GM10266 (cell line): ENCODE measurements at regions not wholly inside any gene's neighbourhood (a gene's known extent, or its start where the extent isn't known, plus 50 kb on each side); places are given as distances from the start of the nearest gene placed in this dataset.

Experiments
- DNase-seq: peaks from one replicate; pipeline ENCODE4 v3.0.0; 2012; ENCODE audit errors: extremely low spot score
- TF ChIP-seq, protein P1 (sequence below): IDR thresholded peaks from 2 replicates; pipeline ENCODE4 v1.5.1; 2012; ENCODE audit warnings: mild to moderate bottlenecking, low read depth; ENCODE audit not compliant: control insufficient read depth, insufficient read depth; ENCODE audit errors: missing control alignments

DNA sequence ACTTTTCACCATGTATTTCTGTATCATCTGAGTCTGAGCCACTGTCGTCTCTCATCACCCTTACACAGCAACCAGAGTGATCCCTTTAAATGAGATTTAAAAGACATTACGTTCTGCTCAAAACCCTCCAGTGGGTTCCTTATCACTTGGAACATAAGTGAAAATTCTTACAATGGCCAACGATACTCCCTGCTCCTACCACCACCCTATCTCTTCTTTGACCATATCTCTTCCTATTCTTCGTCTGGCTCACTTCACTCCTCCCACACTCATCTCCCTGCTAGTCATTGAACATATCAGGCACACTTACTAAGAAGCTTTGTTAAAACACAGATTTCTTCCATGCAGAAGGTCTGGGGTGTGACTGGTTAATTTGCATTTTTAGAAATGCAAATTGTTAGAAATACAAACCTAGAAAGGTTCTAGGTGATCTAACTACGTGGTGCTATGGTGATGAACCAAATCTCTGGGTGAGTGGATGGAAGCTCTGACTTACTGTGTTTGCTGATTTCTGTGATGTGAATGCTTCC lies 166.6 kb upstream of the CD180 start:
- TF ChIP-seq, protein P1, sequence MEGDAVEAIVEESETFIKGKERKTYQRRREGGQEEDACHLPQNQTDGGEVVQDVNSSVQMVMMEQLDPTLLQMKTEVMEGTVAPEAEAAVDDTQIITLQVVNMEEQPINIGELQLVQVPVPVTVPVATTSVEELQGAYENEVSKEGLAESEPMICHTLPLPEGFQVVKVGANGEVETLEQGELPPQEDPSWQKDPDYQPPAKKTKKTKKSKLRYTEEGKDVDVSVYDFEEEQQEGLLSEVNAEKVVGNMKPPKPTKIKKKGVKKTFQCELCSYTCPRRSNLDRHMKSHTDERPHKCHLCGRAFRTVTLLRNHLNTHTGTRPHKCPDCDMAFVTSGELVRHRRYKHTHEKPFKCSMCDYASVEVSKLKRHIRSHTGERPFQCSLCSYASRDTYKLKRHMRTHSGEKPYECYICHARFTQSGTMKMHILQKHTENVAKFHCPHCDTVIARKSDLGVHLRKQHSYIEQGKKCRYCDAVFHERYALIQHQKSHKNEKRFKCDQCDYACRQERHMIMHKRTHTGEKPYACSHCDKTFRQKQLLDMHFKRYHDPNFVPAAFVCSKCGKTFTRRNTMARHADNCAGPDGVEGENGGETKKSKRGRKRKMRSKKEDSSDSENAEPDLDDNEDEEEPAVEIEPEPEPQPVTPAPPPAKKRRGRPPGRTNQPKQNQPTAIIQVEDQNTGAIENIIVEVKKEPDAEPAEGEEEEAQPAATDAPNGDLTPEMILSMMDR, result no peak
- DNase-seq, result no peak

DNA sequence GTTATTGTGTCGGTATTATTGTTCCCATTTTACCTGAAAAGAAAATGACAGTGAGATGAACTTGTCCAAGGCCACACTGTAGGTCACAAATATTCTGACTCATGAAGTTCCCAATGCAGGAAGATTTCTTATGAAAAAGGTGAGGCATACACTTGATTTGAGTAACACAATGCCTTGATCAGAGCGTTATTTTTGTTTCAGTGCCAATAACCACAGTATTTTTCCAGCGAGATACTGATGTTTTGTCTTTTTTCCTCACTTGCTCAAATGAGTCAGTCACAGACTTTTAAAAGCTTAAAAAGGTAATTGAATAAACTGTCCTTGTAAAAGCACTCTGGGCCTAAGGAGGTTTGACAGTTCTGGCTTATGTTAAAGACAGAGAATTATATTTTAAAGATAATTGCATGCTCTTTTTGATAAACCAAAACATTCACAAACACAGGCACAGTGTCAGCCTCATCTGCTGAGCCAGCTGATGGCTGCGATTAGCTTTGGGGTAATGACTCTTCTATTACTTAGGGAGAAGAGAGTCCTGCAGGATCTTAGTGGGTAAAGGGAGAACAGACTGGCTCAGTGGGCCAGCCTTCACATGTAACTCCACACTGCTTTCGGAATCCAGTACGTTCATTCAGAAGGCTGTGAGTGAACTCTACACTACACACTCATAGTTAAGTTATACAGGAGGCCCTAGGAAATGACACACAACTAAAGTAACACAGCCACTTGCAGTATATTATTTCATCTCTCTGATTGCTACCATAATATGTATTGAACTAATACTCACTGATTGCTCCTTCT lies 165.5 kb upstream of the CD180 start:
- TF ChIP-seq, protein P1, result no peak
- no peak for DNase-seq

DNA sequence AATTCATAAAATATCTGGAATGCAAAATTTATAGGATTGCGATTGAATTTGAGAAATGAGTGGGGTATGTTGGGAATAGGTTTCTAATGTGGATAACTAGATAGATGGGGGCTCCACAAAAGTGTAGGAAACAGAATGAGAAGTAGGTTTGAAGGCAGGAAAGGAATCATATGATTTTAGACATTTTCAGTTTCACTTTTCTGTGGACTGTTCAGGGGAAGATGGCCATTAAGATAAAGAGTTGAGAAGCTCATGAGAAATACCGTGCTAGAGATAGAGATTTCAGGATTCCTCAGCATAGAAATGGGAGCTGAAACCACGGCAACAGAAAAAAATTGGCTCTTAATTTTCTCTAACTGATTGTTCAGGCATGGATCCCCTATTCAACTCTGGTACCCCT lies 163.4 kb upstream of the CD180 start:
- TF ChIP-seq, protein P1, result no peak
- no peak for DNase-seq

DNA sequence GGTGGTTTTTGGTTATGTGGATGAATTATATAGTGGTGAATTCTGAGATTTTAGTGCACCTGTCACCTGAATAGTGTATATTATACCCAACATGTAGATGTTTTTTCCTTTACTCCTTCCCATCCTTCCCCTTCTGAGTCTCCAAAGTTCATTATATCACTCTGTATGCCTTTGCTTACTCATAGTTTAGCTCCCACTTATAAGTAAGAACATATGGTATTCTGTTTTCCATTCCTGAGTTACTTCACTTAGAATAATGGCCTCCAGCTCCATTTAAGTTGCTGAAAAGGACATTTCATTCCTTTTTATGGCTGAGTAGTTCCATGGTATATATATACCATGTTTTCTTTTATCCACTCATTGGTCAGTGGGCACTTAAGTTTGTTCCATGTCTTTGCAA lies 161.6 kb upstream of the CD180 start:
- DNase-seq, result no peak
- TF ChIP-seq, protein P1, result no peak

DNA sequence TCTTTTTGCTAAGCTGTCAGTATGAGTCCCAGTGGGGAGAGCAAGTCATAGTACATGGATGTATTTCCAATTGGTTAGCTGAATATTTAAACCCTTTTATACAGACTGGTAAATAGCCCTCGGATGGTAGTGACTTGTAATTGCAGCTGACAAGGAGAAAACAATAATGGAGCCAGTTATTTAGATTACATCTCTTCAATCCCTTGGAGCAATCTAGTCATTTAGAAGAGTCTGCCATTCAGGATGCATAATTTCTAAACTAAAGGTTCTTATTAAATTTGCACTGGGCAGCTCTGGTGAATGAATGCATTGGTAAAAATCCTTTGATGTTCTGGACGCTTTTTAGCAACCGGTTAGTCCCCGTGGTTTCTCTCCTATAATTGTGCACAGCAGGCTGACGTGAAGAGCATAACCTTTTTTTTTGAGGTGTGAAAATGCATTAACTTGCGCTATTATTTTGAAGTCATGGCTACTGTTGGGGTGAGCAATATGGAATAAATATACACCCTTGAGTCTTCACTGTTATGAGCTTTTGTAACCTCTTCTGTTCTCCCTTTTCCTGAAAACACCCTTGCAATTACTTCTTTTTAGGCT lies 158.6 kb upstream of the CD180 start:
- DNase-seq, result no peak
- TF ChIP-seq, protein P1, result no peak

DNA sequence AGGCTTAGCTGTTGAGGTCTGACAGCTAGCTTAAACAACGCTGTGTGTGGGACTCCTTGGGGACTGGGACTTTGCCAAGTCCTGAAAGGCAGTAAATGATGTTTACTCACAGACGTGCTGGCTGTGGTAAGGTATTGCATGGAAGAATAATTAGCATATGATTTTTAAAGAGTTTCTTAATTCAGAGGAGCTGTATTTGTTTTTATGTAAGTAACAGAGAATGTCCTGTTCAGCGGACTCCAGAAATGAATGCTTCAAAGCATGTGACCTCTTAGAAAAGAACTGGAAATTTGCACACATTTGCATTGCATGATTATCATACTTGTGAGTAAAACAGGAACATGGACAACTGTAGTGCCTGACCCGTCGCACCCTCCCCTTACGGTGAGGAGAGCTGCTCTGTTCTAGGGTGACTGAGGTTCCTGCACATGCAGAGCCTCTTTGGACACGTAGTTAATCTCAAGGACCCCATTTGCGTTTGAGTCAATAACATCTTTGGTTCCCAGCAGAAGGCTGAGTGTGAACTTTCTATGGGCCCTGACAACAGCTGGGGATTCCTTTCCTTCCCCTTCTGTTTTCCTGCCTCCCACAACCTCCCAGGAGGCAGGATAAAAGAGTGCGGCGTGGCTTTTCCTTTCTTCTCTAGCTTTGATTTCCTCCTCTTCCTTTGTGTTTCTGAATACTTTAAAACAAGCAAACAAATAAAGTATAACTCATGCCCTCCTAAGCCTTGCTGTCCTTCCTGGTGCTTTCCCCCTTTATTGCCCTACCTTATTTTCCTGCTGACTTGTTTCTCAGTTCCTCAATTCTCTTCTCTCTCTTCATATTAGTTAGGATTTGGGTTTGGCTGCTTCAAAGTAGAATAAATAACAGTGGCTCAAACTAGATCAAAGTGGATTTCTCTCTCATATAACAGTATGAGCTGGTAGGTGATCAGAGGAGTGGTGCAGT lies 157.2 kb upstream of the CD180 start:
- DNase-seq, result no peak

More for the DNA sequence above, 157.2 kb upstream of the CD180 start:
- TF ChIP-seq, protein P1, result no peak
